Heart right ventricle (tissue), 16 donors: ENCODE measurements at regions not wholly inside any gene's neighbourhood (a gene's known extent, or its start where the extent isn't known, plus 50 kb on each side); places are given as distances from the start of the nearest gene placed in this dataset.

ENCODE experiments used
- ATAC-seq, 8 donors: fragments of 200-7000 bp; cut with Tn5 transposase; one replicate each; pipeline ENCODE4 v1.9.1; 2020; ENCODE audit warnings: mild to moderate bottlenecking in 8 of 8, moderate library complexity in 8 of 8, moderate number of reproducible peaks in 1 of 8
- DNase-seq, 2 donors: peaks; one replicate each; pipeline ENCODE4 v3.0.0-alpha.2; 2020
- H3K27ac ChIP-seq, 10 donors: fragments of 200-600 bp; sonication (generic) in 2 of 10; one replicate each; pipeline versions ENCODE4 v1.5.0 to v1.8.0; 2020 to 2022; ENCODE audit warnings: mild to moderate bottlenecking in 3 of 10
- H3K27me3 ChIP-seq, 7 donors: fragments of 200-600 bp; one replicate each; pipeline ENCODE4 v1.8.0; 2021 to 2022; ENCODE audit warnings: mild to moderate bottlenecking in 2 of 7
- H3K36me3 ChIP-seq, 9 donors: fragments of 200-600 bp; sonication (generic) in 1 of 9; one replicate each; pipeline versions ENCODE4 v1.5.0 to v1.8.0; 2020 to 2022; ENCODE audit warnings: mild to moderate bottlenecking in 2 of 9
- H3K4me1 ChIP-seq, 9 donors: fragments of 200-600 bp; sonication (generic) in 1 of 9; one replicate each; pipeline versions ENCODE4 v1.5.0 to v1.8.0; 2020 to 2022; ENCODE audit warnings: mild to moderate bottlenecking in 4 of 9
- H3K4me3 ChIP-seq, 10 donors: fragments of 200-600 bp; sonication (generic) in 2 of 10; one replicate each; pipeline versions ENCODE4 v1.5.0 to v1.8.0; 2020 to 2022; ENCODE audit warnings: mild to moderate bottlenecking in 7 of 10, moderate library complexity in 2 of 10
- H3K9me3 ChIP-seq, 11 donors: fragments of 200-600 bp in 10 of 11; sonication (generic) in 2 of 11; one replicate each; pipeline versions ENCODE4 v1.5.0 to v1.8.0; 2013 to 2022; ENCODE audit warnings: mild to moderate bottlenecking in 2 of 11, control low read depth in 1 of 11, moderate library complexity in 1 of 11
- WGBS, 2 donors: extraction: QIAGEN DNeasy Blood & Tissue Kit; methylation state at CpG; one replicate each; pipeline ENCODE4 v1.1.7; 2013; ENCODE audit warnings: inconsistent platforms in 1 of 2; 5-methylcytosine and 5-hydroxymethylcytosine counted together
- intact Hi-C, 10 donors: fragments of 100-400 bp; cut with DNase I; formaldehyde crosslinking; loops; one replicate each; pipeline versions ENCODE4 v1.11.1 to v1.14.2; 2022
- TF ChIP-seq, protein P1 (sequence below), 9 donors: fragments of 200-600 bp; sonication (generic) in 2 of 9; IDR thresholded peaks; one replicate each; pipeline versions ENCODE4 v1.5.0 to v1.8.0; 2021 to 2022; ENCODE audit warnings: antibody characterized with exemption in 9 of 9, mild to moderate bottlenecking in 5 of 9, moderate library complexity in 1 of 9
- donor health status: Arrhythmogenic right ventricular cardiomyopathy.
- donor health status: ischemic (EF 13 %, LVEDD 7.1; RV severe dilation, severe dysfunction).
- donor health status: healthy with polysubstance abuse.
- donor health status: DM: no; HTN: yes; CAD: no.
- donor health status: DM: no; HTN: no; CAD: no.
- donor health status: ischemic (EF 25% LVEDD 6.9; RV normal size, moderate dysfunction).
- donor health status: ischemic (EF 25% LVEDD 5.7; RV mildly dilated, moderate dysfunction).
- donor health status: healthy.
- donor health status: DM: yes; HTN: yes; CAD: no.
- donor health status: Ischemic cardiomyopathy.
- donor health status: ischemic (EF 35%, LVEDD 5.7; RV mildly dilated, moderate dysfunction).
- donor health status: nonischemic (EF 11% LVEDD 7.7; RV severe dilation, severe dysfunction).
- donor health status: DM: yes; HTN: yes; CAD: no.
- donor health status: PGD.
- donor health status: ischemic (EF 29% LVEDD 5.4; RV normal size, mild dysfunction).
- donor health status: nonischemic (EF 23%, LVEDD 6.1; RV moderate dilation, normal function).

DNA sequence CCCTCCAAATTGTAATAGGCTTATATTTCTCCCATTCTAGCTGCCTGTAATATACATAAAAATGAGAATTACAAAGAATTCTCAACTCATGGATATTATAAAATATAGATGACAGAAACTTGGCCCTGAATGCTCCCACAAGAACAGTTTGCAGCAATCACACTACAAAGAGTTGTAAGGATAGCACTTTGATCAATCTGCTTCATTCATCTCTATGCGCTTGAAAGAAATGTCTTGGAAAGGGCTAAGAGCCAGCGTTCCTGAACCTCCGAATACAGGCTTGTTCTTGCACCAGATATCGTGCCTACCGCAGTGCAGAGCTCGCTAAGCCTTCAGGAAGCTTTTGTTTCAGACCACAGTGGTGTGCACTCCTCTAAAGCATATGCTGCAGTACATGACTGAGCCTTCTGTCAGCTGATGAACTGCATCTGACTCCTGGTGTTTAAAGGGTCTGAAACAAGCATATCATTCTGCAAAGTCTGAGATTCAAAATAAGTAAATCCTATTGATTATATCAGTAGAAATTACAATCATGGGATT is 417.6 kb upstream of the ZFP42 start:
- DNase-seq (no peak), ATAC-seq (no peak)
- H3K36me3 ChIP-seq, result no peaks in the 10 kb centered on the region
- H3K27me3 ChIP-seq, result no peaks in the 10 kb centered on the region
- H3K27ac ChIP-seq, result no peak overlapping the region
- TF ChIP-seq, protein P1, sequence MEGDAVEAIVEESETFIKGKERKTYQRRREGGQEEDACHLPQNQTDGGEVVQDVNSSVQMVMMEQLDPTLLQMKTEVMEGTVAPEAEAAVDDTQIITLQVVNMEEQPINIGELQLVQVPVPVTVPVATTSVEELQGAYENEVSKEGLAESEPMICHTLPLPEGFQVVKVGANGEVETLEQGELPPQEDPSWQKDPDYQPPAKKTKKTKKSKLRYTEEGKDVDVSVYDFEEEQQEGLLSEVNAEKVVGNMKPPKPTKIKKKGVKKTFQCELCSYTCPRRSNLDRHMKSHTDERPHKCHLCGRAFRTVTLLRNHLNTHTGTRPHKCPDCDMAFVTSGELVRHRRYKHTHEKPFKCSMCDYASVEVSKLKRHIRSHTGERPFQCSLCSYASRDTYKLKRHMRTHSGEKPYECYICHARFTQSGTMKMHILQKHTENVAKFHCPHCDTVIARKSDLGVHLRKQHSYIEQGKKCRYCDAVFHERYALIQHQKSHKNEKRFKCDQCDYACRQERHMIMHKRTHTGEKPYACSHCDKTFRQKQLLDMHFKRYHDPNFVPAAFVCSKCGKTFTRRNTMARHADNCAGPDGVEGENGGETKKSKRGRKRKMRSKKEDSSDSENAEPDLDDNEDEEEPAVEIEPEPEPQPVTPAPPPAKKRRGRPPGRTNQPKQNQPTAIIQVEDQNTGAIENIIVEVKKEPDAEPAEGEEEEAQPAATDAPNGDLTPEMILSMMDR (IDR thresholded peaks at IDR 0.05), result no peak
- intact Hi-C loops, result no loop called here
- H3K4me1 ChIP-seq, result no peaks in the 10 kb centered on the region
- H3K9me3 ChIP-seq, result peaks cover 0 to 3% (median 0%) of the 10 kb centered on the region in 11 donors
- 71 to 73% methylated on average over 6 of the region's 6 CpGs for WGBS, 2 donors
- H3K4me3 ChIP-seq, result no peak overlapping the region

DNA sequence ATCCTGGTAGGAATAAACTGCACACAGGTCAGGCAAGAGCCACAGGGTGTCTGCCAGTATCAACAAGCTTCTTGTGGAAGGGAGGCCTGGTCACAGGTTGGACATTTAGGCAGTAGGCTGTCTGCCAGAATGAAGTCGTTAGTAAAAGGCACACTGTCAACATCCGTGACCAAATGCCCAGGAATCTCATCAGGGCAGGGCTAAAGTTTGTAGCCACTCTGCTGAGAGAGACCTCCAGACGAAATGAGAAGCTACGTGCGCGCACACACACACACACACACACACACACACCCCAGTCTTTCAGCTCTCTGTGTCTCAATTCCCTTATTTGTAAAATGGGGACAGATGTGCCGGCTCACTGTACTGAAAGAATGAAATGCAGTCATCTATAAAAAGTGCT is 408.7 kb upstream of the ZFP42 start:
- Histone ChIP-seq H3K27me3 (no peaks in the 10 kb centered on the region), H3K36me3 (no peaks in the 10 kb centered on the region), H3K9me3 (no peaks in the 10 kb centered on the region), H3K27ac (no peak overlapping the region), H3K4me1 (no peaks in the 10 kb centered on the region), H3K4me3 (no peak overlapping the region)
- DNase-seq (no peak), ATAC-seq (no peak)
- TF ChIP-seq, protein P1 (IDR thresholded peaks at IDR 0.05), result no peak
- intact Hi-C loops, result no loop called here
- 64 to 65% methylated on average over 7 of the region's 7 CpGs for WGBS, 2 donors

DNA sequence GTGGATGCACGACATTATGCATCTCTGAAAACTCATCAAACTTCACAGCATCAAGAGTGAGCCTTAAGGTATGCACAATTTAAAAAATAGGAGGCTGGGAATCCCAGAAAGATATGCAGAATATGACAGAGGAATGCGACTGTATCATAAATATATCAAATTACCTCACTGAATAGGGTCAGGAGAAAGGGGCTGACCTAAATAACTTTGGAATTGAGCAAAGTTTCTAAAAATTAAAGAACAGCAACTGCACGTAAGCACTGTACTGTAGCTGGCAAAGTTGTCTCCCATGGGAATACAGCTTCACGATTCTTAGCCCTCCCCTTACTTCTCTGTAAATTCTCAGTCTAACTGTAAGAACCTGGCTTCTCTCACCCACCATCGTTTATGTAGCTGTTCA is 397.4 kb upstream of the ZFP42 start:
- intact Hi-C loops, result no loop called here
- H3K27ac ChIP-seq, result no peak overlapping the region

DNA sequence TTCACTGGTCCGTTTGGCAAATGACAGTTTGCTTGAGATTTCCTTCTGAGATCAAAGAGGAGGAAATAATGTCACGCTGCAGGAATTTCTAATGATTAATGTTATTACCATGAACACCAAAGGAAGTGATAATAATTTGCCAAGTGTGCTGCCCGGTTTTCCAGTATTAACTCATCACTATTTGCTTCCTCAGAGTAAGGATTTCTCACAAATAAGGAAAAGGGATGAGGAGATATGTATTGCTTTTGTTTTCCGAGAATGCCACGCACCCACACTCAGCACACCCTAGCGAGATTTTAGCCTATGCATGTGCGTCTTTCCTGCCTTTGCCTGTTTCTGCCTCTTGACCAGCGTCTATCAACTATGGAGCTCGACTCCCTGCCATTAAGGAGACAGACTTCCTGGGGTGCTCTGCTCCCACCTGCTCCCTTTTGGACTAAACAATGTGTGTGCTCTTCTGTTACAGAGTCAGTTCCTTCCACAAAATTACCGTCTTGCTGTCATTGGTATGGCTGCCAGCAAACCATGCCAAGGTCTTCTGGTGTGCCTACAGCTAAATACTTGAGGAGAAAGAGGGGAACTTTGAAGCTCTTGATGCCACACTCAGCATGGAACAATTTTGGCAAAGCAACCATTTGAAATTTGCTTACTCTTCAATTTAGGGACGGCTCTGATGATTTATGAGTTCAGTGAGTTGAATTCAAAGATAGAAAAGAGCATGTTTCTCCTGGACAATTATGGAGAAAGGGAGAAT is 393.1 kb upstream of the ZFP42 start:
- Histone ChIP-seq H3K9me3 (no peaks in the 10 kb centered on the region), H3K4me3 (no peak overlapping the region), H3K27ac (peak overlapping the region in 1 of 10 donors; percentile 21), H3K4me1 (peaks cover 0 to 9% (median 0%) of the 10 kb centered on the region in 9 donors), H3K27me3 (peaks cover 0 to 6% (median 0%) of the 10 kb centered on the region in 7 donors), H3K36me3 (no peaks in the 10 kb centered on the region)
- intact Hi-C loops, result loop anchor here in 4 of 10 donors (10.0 kb wide), 3 partner anchors 1022 to 1602 kb away; no protein-coding TSS in a partner anchor
- DNase-seq, result no peak
- 47 to 56% methylated on average over 11 of the region's 11 CpGs for WGBS, 2 donors
- TF ChIP-seq, protein P1 (IDR thresholded peaks at IDR 0.05), result no peak
- ATAC-seq, result peak in 2 of 8 donors; percentile 30 to 45

More for the DNA sequence above, 397.4 kb upstream of the ZFP42 start:
- Histone ChIP-seq H3K36me3 (no peaks in the 10 kb centered on the region), H3K27me3 (peaks cover 0 to 12% (median 0%) of the 10 kb centered on the region in 7 donors), H3K4me1 (peaks cover 0 to 9% (median 0%) of the 10 kb centered on the region in 9 donors), H3K9me3 (no peaks in the 10 kb centered on the region), H3K4me3 (no peak overlapping the region)
- WGBS, 2 donors, result 48 to 50% methylated on average over 5 of the region's 5 CpGs
- ATAC-seq (peak in 1 of 8 donors; percentile 14), DNase-seq (no peak)
- TF ChIP-seq, protein P1 (IDR thresholded peaks at IDR 0.05), result no peak
